Left lung (tissue), 4 donors: ENCODE measurements at regions not wholly inside any gene's neighbourhood (a gene's known extent, or its start where the extent isn't known, plus 50 kb on each side); places are given as distances from the start of the nearest gene placed in this dataset.

Experiments used
- ATAC-seq: fragments of 200-7000 bp; cut with Tn5 transposase; one replicate; pipeline ENCODE4 v1.9.1; 2020; ENCODE audit warnings: moderate library complexity
- DNase-seq, 4 donors: peaks; one replicate each; pipeline ENCODE4 v3.0.0-alpha.2; 2013 to 2020
- H3K27ac ChIP-seq, 2 donors: fragments of 200-600 bp; sonication (generic) in 1 of 2; one replicate each; pipeline versions ENCODE4 v1.5.0 to v1.8.0; 2020 to 2021
- H3K27me3 ChIP-seq, 2 donors: fragments of 200-600 bp; sonication (generic) in 1 of 2; one replicate each; pipeline versions ENCODE4 v1.5.0 to v1.8.0; 2020 to 2021
- H3K36me3 ChIP-seq, 2 donors: fragments of 200-600 bp; sonication (generic) in 1 of 2; one replicate each; pipeline versions ENCODE4 v1.5.0 to v1.8.0; 2020 to 2021
- H3K4me1 ChIP-seq, 2 donors: fragments of 200-600 bp; one replicate each; pipeline ENCODE4 v1.8.0; 2021
- H3K4me3 ChIP-seq, 2 donors: fragments of 200-600 bp; sonication (generic) in 1 of 2; one replicate each; pipeline versions ENCODE4 v1.5.0 to v1.8.0; 2020 to 2021; ENCODE audit warnings: mild to moderate bottlenecking in 1 of 2
- H3K9me3 ChIP-seq, 2 donors: fragments of 200-600 bp; sonication (generic) in 1 of 2; one replicate each; pipeline versions ENCODE4 v1.5.0 to v1.8.0; 2020 to 2021
- CTCF ChIP-seq, 2 donors: fragments of 200-600 bp; sonication (generic) in 1 of 2; IDR thresholded peaks; one replicate each; pipeline versions ENCODE4 v1.5.0 to v1.8.0; 2021; ENCODE audit warnings: antibody characterized with exemption in 2 of 2
- intact Hi-C, 2 donors: fragments of 100-400 bp; cut with DNase I; formaldehyde crosslinking; loops; one replicate each; pipeline versions ENCODE4 v1.11.2 to v1.14.2; 2022
- donor health status: DM: no; HTN: yes; CAD: no.
- donor health status: DM: no; HTN: no; CAD: no.

- Histone ChIP-seq H3K27me3 (no peaks in the 10 kb centered on the region), H3K4me3 (no peak overlapping the region), H3K9me3 (peaks cover 0 to 2% of the 10 kb centered on the region in 2 donors), H3K27ac (no peak overlapping the region), H3K4me1 (no peaks in the 10 kb centered on the region), H3K36me3 (no peaks in the 10 kb centered on the region)
- no peak for TF ChIP-seq CTCF (IDR thresholded peaks at IDR 0.05)
- DNase-seq (no peak), ATAC-seq (no peak)
- intact Hi-C loops: no loop called here
These were observed 712.7 kb upstream of the FAM98A start for GRCh38 chr2:34311816-34312215.

- Histone ChIP-seq H3K36me3 (no peaks in the 10 kb centered on the region), H3K4me1 (no peaks in the 10 kb centered on the region), H3K27ac (no peak overlapping the region), H3K9me3 (peaks cover 0 to 2% of the 10 kb centered on the region in 2 donors), H3K4me3 (no peak overlapping the region), H3K27me3 (no peaks in the 10 kb centered on the region)
- intact Hi-C loops: no loop called here
- no peak for DNase-seq
- no peak for TF ChIP-seq CTCF (IDR thresholded peaks at IDR 0.05)
- ATAC-seq: no peak
These were observed 709.0 kb upstream of the FAM98A start for GRCh38 chr2:34308140-34308539.

- H3K27ac ChIP-seq: no peak overlapping the region
- ATAC-seq (no peak), DNase-seq (no peak)
- H3K36me3 ChIP-seq: no peaks in the 10 kb centered on the region
- TF ChIP-seq CTCF (IDR thresholded peaks at IDR 0.05): no peak
- no peaks in the 10 kb centered on the region for H3K9me3 ChIP-seq
- intact Hi-C loops: no loop called here
- H3K4me3 ChIP-seq: no peak overlapping the region
- no peaks in the 10 kb centered on the region for H3K4me1 ChIP-seq
- H3K27me3 ChIP-seq: no peaks in the 10 kb centered on the region
These were observed 708.5 kb upstream of the FAM98A start for GRCh38 chr2:34307636-34308035.

- Histone ChIP-seq H3K4me3 (no peak overlapping the region), H3K27ac (no peak overlapping the region), H3K36me3 (no peaks in the 10 kb centered on the region), H3K4me1 (no peaks in the 10 kb centered on the region), H3K27me3 (no peaks in the 10 kb centered on the region), H3K9me3 (no peaks in the 10 kb centered on the region)
- DNase-seq (no peak), ATAC-seq (no peak)
- intact Hi-C loops: no loop called here
- TF ChIP-seq CTCF (IDR thresholded peaks at IDR 0.05): no peak
These were observed 707.6 kb upstream of the FAM98A start for GRCh38 chr2:34306745-34307144.

- Histone ChIP-seq H3K9me3 (no peaks in the 10 kb centered on the region), H3K27ac (no peak overlapping the region), H3K4me1 (no peaks in the 10 kb centered on the region), H3K27me3 (no peaks in the 10 kb centered on the region), H3K4me3 (no peak overlapping the region), H3K36me3 (no peaks in the 10 kb centered on the region)
- intact Hi-C loops: no loop called here
- ATAC-seq: peak; percentile 54
- no peak for DNase-seq
- TF ChIP-seq CTCF (IDR thresholded peaks at IDR 0.05): no peak
These were observed 706.5 kb upstream of the FAM98A start for GRCh38 chr2:34305587-34305986.
